ENCODE measurements at regions not wholly inside any gene's neighbourhood (a gene's known extent, or its start where the extent isn't known, plus 50 kb on each side); places are given as distances from the start of the nearest gene placed in this dataset.

DNA sequence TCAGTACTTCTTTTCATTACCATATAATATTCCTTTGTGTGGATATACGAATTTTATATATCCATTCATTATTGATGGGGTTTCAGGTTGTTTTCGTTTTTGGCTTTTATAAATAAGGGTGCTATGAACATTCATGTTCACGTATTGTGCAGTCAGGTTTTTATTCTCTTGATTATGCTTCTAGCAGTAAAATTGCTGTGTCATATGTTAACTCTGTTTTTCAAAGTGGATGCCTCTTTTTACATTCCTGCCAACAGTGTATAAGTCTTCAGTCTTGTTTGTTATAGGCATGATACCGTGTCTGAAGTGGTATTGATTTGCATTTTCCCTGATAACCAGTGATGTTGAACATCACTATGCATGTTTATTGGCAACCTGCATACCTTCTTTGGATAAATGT lies 127.1 kb upstream of the CNTNAP2 start:
- Histone ChIP-seq H3K27ac (ENCODE audit: low read depth, low read length) (no peak overlapping the region), H3K4me3 (replicated peaks in 1 of 2; ENCODE audit: low read depth in 1 of 2, low read length in 2 of 2) (no peak overlapping the region), H3K4me2 (ENCODE audit: low read length) (no peak overlapping the region), H3K9me2 (ENCODE audit: insufficient read depth) (no peaks in the 10 kb centered on the region), H4K20me1 (ENCODE audit: insufficient read depth) (no peaks in the 10 kb centered on the region), H3K27me3 (ENCODE audit: insufficient read depth, low read length) (no peaks in the 10 kb centered on the region), H3K36me3 (ENCODE audit: control insufficient read depth in 1 of 2, insufficient read depth in 2 of 2, low read length in 2 of 2) (no peaks in the 10 kb centered on the region), H2AFZ (ENCODE audit: low read depth, low read length, poor library complexity, severe bottlenecking) (no peak overlapping the region), H3K4me1 (ENCODE audit: control insufficient read depth in 1 of 2, insufficient read depth in 2 of 2, low read length in 2 of 2) (no peaks in the 10 kb centered on the region), H3K79me2 (ENCODE audit: insufficient read depth, low read length) (no peaks in the 10 kb centered on the region), H3K9me3 (ENCODE audit: control insufficient read depth in 1 of 2, insufficient read depth in 1 of 2, low read depth in 1 of 2, low read length in 2 of 2) (peaks cover 7 to 11% of the 10 kb centered on the region in 2 experiments; a peak in 3 of 4 replicates), H3K9ac (ENCODE audit: low read length) (no peak overlapping the region)
- CTCF ChIA-PET: no interaction called here
- no TSS peak for BruUV-seq (replicated peaks)
- ATAC-seq (no peak), DNase-seq (ENCODE audit: low read depth, low spot score) (no peak)
- RAD21 ChIA-PET (ENCODE audit: low non-redundant PET in 1 of 2, low total read pairs in 2 of 2, uncharacterized antibody in 2 of 2, unreplicated experiment in 2 of 2): no interaction called here
- POLR2A ChIA-PET: no interaction called here
- intact Hi-C loops (cut with micrococcal nuclease): no loop called here
- TF ChIP-seq, protein P1, sequence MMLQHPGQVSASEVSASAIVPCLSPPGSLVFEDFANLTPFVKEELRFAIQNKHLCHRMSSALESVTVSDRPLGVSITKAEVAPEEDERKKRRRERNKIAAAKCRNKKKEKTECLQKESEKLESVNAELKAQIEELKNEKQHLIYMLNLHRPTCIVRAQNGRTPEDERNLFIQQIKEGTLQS (IDR thresholded peaks at IDR 0.05): no peak
- no peak for TF ChIP-seq CEBPB (IDR thresholded peaks at IDR 0.05; ENCODE audit: low read depth)
- TF ChIP-seq FOSL1 (IDR thresholded peaks at IDR 0.05; ENCODE audit: low read depth): no peak
- no peak for TF ChIP-seq EZH2 (IDR thresholded peaks at IDR 0.05)
- TF ChIP-seq ZNF274 (IDR thresholded peaks at IDR 0.05; ENCODE audit: low read depth, low read length): no peak
- no peak for TF ChIP-seq RAD21 (IDR thresholded peaks at IDR 0.05; ENCODE audit: low read depth)
- no peak for TF ChIP-seq TCF7L2 (IDR thresholded peaks at IDR 0.05; ENCODE audit: borderline replicate concordance, extremely low read depth, insufficient read depth, insufficient read length)
- TF ChIP-seq, protein P2, sequence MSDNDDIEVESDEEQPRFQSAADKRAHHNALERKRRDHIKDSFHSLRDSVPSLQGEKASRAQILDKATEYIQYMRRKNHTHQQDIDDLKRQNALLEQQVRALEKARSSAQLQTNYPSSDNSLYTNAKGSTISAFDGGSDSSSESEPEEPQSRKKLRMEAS (IDR thresholded peaks at IDR 0.05): no peak
- no peak for TF ChIP-seq YY1 (IDR thresholded peaks at IDR 0.05; ENCODE audit: extremely low read depth, insufficient replicate concordance, low read depth, low read length)
- no peak for TF ChIP-seq SIN3A (IDR thresholded peaks at IDR 0.05; ENCODE audit: low read depth)
- no peak for TF ChIP-seq EGR1 (IDR thresholded peaks at IDR 0.05; ENCODE audit: low read depth)
- no peak for TF ChIP-seq POLR2AphosphoS5 (IDR thresholded peaks at IDR 0.05; ENCODE audit: low read depth, low read length)
- no peak for TF ChIP-seq JUND (IDR thresholded peaks at IDR 0.05)
- TF ChIP-seq ELF1 (IDR thresholded peaks at IDR 0.05; ENCODE audit: borderline replicate concordance, low read depth): no peak
- TF ChIP-seq, protein P3, sequence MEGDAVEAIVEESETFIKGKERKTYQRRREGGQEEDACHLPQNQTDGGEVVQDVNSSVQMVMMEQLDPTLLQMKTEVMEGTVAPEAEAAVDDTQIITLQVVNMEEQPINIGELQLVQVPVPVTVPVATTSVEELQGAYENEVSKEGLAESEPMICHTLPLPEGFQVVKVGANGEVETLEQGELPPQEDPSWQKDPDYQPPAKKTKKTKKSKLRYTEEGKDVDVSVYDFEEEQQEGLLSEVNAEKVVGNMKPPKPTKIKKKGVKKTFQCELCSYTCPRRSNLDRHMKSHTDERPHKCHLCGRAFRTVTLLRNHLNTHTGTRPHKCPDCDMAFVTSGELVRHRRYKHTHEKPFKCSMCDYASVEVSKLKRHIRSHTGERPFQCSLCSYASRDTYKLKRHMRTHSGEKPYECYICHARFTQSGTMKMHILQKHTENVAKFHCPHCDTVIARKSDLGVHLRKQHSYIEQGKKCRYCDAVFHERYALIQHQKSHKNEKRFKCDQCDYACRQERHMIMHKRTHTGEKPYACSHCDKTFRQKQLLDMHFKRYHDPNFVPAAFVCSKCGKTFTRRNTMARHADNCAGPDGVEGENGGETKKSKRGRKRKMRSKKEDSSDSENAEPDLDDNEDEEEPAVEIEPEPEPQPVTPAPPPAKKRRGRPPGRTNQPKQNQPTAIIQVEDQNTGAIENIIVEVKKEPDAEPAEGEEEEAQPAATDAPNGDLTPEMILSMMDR (IDR thresholded peaks at IDR 0.05 in 2 of 3, conservative IDR thresholded peaks at IDR 0.05 in 1 of 3; ENCODE audit: borderline replicate concordance in 1 of 3, insufficient read depth in 1 of 3, low read depth in 2 of 3, low read length in 2 of 3): no peak
- TF ChIP-seq EZH2phosphoT487 (IDR thresholded peaks at IDR 0.05; ENCODE audit: borderline replicate concordance): no peak

Data from HCT116 (cell line).